GM21737 (cell line): ENCODE measurements at regions not wholly inside any gene's neighbourhood (a gene's known extent, or its start where the extent isn't known, plus 50 kb on each side); places are given as distances from the start of the nearest gene placed in this dataset.
A peak's percentile ranks its signal among the peaks of the same experiment; 100 is the strongest.

Source experiments
- ATAC-seq: cut with Tn5 transposase; IDR thresholded peaks from one replicate; pipeline ENCODE4 v1.9.1; 2021; ENCODE audit warnings: mild to moderate bottlenecking, moderate library complexity; ENCODE audit not compliant: unreplicated experiment

GRCh38 chr2:55973673-55974072 is 50.1 kb upstream of the EFEMP1 start:
- ATAC-seq = no peak

GRCh38 chr2:55976681-55977080 is 53.1 kb upstream of the EFEMP1 start:
- no peak for ATAC-seq

- ATAC-seq = peak; percentile 93
Observed at GRCh38 chr2:55985406-55985805, 61.8 kb upstream of the EFEMP1 start.

GRCh38 chr2:55986001-55986400 is 62.4 kb upstream of the EFEMP1 start:
- ATAC-seq = no peak

GRCh38 chr2:55986700-55987440 is 63.3 kb upstream of the EFEMP1 start:
- ATAC-seq = no peak

GRCh38 chr2:55989405-55989804 is 65.8 kb upstream of the EFEMP1 start:
- ATAC-seq = no peak

- no peak for ATAC-seq
Observed at GRCh38 chr2:55992455-55992854, 68.9 kb upstream of the EFEMP1 start.

- no peak for ATAC-seq
Observed at GRCh38 chr2:55993685-55994084, 70.1 kb upstream of the EFEMP1 start.

- no peak for ATAC-seq
Observed at GRCh38 chr2:55995211-55995610, 71.6 kb upstream of the EFEMP1 start.

GRCh38 chr2:55995902-55996301 is 72.3 kb upstream of the EFEMP1 start:
- no peak for ATAC-seq

- ATAC-seq = no peak
Observed at GRCh38 chr2:55999231-55999630, 75.6 kb upstream of the EFEMP1 start.

- ATAC-seq = no peak
Observed at GRCh38 chr2:55999790-56000189, 76.2 kb upstream of the EFEMP1 start.

- ATAC-seq = no peak
Observed at GRCh38 chr2:56001947-56002346, 78.4 kb upstream of the EFEMP1 start.

GRCh38 chr2:56008661-56009431 is 85.3 kb upstream of the EFEMP1 start:
- no peak for ATAC-seq

- no peak for ATAC-seq
Observed at GRCh38 chr2:56009758-56010458, 86.3 kb upstream of the EFEMP1 start.

GRCh38 chr2:56011624-56012023 is 88.0 kb upstream of the EFEMP1 start:
- ATAC-seq = no peak

- ATAC-seq = no peak
Observed at GRCh38 chr2:56012221-56012765, 88.7 kb upstream of the EFEMP1 start.

- ATAC-seq = no peak
Observed at GRCh38 chr2:56013475-56013874, 89.9 kb upstream of the EFEMP1 start.

GRCh38 chr2:56014046-56014730 is 90.6 kb upstream of the EFEMP1 start:
- no peak for ATAC-seq

- no peak for ATAC-seq
Observed at GRCh38 chr2:56015711-56016115, 92.1 kb upstream of the EFEMP1 start.

GRCh38 chr2:56017784-56018183 is 94.2 kb upstream of the EFEMP1 start:
- no peak for ATAC-seq
